ENCODE measurements at regions not wholly inside any gene's neighbourhood (a gene's known extent, or its start where the extent isn't known, plus 50 kb on each side); places are given as distances from the start of the nearest gene placed in this dataset.

- no peak for TF ChIP-seq CTCF (IDR thresholded peaks at IDR 0.05)
- no peak for TF ChIP-seq POLR2A (IDR thresholded peaks at IDR 0.05)
Observed at GRCh38 chr18:1777843-1778242, 793.5 kb downstream of the METTL4 start.

Data from right lobe of liver (tissue), 4 donors.